AG09319 (cell line): ENCODE measurements at regions not wholly inside any gene's neighbourhood (a gene's known extent, or its start where the extent isn't known, plus 50 kb on each side); places are given as distances from the start of the nearest gene placed in this dataset.
"Not testable (repeated sequence)": the region's sequence is repeated elsewhere in the genome, so short reads cannot be mapped to it uniquely, and the experiment has no call there.

ENCODE experiments used
- DNase-seq: peaks from one replicate; pipeline ENCODE4 v3.0.0-alpha.2; 2010; ENCODE audit warnings: low read depth; ENCODE audit errors: extremely low read depth

DNA sequence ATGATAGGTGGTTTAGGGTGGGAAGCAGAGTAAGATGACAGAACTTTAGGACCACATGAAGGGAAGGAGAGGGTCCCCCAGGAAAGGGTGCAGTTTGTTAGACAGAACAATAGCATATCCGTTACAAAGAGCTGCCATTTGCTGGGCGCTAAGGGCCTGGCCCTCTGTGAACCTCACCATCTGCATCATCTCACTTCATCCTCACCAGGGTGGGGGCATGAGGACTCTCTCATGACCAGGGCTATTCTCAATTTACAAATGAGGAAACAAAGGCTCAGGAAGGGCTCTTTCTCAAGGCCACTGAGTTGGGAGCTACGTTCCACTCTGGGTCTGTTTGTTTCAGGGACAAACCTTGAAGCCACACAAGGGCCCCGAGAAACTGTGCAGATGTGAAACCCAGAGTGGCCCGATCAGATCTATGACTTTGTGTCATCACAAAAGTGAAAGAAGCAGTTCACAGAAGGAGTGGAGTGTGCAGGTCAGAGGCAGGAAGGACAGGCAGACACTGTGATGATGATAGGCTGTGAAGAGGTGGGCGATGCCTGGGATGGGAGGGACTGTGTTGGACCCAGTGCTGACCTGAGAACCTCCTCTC, 304.8 kb upstream of the PLGLB2 start:
- DNase-seq, result not testable (repeated sequence)

- DNase-seq, result not testable (repeated sequence)
These were observed 302.9 kb upstream of the PLGLB2 start for GRCh38 chr2:87444951-87445350.

GRCh38 chr2:87445613-87446312, 302.1 kb upstream of the PLGLB2 start:
- DNase-seq, result not testable (repeated sequence)

- DNase-seq, result not testable (repeated sequence)
These were observed 301.6 kb upstream of the PLGLB2 start for GRCh38 chr2:87446313-87446696.

- not testable (repeated sequence) for DNase-seq
These were observed 298.4 kb upstream of the PLGLB2 start for GRCh38 chr2:87449462-87449980.

GRCh38 chr2:87452193-87452592, 295.7 kb upstream of the PLGLB2 start:
- DNase-seq, result not testable (repeated sequence)

DNA sequence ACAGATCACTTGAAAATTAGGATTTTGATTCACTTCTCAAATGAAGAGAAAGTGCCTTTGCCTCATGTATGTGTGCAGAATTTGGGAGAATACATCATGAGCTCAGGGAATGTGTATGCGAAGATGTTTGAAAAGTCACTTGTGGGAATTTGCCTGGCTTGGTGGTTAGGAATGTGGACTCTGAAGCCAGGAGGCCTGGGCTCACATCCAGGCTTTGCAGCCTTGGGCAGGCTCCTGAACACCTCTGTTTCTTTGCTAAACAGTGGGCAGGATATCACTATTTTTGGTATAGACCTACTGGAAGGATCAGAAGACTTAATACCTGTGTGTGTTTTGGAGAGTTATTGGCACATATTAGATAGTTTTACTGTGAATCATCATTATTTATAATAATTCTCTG, 295.0 kb upstream of the PLGLB2 start:
- DNase-seq, result peak; percentile 19

DNA sequence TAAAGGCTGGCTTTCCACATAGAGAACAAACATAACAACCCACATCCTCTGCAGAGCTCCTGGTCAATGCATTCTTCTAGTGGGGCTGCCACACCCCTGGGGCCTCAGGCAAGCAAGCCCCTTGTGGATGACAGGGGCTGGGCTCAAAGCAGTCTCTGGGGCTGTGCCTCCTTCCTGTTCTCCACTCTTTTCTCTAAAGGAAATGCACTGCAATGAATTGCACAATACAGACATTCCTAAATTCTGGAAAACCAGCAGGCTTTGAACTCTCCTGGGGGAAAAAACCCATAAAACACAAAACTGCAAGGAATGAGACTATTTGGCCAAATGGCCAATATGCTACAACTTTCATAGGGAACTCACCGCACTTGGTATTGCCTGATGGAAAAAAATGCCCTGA, 293.9 kb upstream of the PLGLB2 start:
- peak; percentile 22 for DNase-seq

- not testable (repeated sequence) for DNase-seq
These were observed 293.5 kb upstream of the PLGLB2 start for GRCh38 chr2:87454421-87454820.

DNA sequence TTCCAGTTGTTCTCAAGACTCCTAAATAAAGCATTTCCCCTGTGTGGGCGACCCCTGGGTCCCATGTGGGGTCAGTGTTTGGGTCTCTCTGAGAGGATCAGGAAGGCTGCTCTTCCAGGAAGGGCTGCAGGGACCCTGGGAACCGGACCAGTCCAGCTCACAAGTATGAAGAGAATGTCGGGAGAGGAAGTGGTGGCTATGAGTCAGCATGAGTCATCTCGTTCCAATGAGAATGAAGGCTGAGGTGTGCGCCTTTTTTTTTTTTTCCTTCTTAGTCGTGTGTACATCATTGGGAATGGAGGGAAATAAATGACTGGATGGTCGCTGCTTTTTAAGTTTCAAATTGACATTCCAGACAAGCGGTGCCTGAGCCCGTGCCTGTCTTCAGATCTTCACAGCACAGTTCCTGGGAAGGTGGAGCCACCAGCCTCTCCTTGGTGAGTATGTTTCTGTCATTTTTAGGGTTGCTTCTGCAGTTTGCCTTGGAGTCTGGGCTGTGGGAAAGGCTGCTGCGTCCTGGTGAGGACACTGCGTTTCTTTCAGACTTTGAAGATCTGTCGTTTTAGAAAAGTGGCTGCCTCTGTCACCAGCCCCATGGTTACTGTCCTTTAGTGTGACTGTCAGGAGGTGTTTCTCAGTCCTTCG, 292.6 kb upstream of the PLGLB2 start:
- not testable (repeated sequence) for DNase-seq

- not testable (repeated sequence) for DNase-seq
These were observed 292.0 kb upstream of the PLGLB2 start for GRCh38 chr2:87455854-87456249.

- not testable (repeated sequence) for DNase-seq
These were observed 291.3 kb upstream of the PLGLB2 start for GRCh38 chr2:87456477-87457128.

GRCh38 chr2:87457129-87457499, 290.8 kb upstream of the PLGLB2 start:
- not testable (repeated sequence) for DNase-seq

DNA sequence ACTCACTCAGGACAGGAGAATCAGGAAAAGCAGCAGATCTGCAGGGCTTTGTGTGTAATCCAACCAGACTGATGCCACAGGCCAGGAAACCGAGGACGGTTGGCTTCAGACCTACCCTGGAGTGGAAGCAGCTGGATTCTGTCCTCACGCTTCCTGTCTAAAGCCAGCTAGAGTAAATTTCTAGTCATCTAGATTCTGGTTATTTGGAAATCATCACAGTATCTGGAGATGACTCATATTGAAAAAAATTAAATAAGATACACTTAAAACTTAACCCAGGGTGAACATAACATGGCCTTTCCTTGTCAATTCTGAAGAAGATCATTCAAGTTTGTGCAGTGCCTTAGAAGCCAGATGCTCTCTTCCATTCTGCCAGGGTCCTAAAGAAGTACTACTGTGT, 288.9 kb upstream of the PLGLB2 start:
- DNase-seq, result not testable (repeated sequence)

GRCh38 chr2:87460104-87460503, 287.8 kb upstream of the PLGLB2 start:
- not testable (repeated sequence) for DNase-seq

DNA sequence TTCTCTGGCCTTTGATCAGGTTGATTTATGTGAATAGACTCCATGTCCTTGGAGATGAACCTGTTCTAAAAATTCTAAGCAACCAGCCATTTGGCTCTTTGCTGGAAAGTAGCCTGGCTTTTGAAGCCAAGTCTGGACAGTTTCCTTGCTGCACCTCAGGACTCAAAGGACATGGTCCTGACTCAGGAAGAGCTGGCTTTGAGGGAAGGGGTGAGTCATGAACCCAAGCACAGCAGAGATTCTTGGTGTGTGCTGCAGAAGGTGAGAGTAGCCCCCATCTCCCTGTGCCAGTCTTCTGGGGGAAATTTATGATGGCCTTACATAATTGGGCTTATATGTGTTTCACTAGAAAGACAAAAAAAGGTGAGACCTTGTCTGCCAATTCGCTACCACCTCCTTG, 287.2 kb upstream of the PLGLB2 start:
- DNase-seq, result not testable (repeated sequence)

- DNase-seq, result not testable (repeated sequence)
These were observed 286.2 kb upstream of the PLGLB2 start for GRCh38 chr2:87461671-87462070.

DNA sequence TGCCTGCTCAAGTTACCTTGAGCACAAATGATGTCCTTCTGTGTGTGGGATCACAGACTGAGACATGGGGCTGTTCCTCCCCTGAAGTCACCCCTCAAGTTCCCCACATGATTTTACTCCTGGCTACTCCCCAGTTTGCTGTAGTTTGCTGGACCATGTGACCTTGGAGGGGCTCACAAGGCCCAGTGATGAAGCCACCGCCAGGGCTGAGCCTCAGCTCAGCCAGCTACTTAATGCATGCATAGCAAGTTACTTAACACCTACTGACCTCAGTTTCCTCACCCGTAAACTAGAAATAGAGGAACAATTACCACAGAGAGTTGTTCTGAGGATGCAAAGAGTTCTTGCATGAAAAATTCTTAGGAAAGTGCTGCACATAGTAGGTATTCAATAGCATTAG, 283.7 kb upstream of the PLGLB2 start:
- DNase-seq, result not testable (repeated sequence)

DNA sequence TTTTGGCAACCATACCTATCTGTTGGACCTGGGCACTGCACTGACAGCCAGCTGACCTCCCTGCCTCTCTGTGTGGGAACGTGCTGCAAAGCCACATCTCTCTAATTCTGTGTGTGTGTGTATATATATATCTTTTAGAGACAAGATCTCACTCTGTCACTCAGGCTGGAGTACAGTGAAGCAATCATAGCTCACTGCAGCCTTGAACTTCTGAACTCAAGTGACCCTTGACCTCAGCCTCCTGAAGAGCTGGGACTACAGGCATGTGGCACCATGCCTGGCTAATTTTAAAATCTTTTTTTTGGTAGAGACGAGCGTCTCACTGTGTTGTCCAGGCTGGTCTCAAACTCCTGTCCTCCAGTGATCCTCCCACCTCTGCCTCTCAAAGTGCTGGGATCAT, 282.2 kb upstream of the PLGLB2 start:
- DNase-seq, result not testable (repeated sequence)

DNA sequence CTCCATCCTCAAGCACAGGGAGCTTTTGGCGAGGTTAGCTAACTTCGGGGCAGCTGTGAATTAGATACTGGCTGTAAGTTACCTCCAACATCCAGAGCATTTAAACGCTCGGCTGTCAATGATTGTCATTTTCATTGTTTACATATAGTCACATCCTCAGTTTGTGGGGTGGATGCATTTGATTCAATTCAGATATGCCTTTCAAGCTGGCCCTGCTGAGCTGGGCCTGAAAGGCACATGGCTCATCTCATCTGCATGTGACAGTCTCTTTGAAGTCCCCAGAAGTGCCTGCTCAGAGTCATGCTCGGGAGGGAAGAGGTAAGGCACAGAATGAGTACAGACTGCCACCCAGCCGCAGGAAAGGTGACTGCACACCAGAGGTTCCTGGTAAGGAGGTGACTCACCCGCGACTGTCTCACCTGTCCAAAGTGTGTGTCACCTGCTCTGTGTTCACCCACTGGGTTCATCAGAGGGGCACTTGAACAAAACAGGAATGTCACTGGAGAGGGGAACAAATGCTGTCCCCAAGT, 281.2 kb upstream of the PLGLB2 start:
- DNase-seq, result not testable (repeated sequence)

- not testable (repeated sequence) for DNase-seq
These were observed 279.4 kb upstream of the PLGLB2 start for GRCh38 chr2:87468429-87468981.
